ENCODE measurements at regions not wholly inside any gene's neighbourhood (a gene's known extent, or its start where the extent isn't known, plus 50 kb on each side); places are given as distances from the start of the nearest gene placed in this dataset.

- no peak for FAIRE-seq
- Histone ChIP-seq H3K4me2 (ENCODE audit: low read depth, low read length) (no peak overlapping the region), H3K79me2 (ENCODE audit: insufficient read depth, low read length) (no peaks in the 10 kb centered on the region)
- TF ChIP-seq KAT7 (CRISPR knock-in tag; IDR thresholded peaks at IDR 0.05; ENCODE audit: borderline replicate concordance) (no peak), ZNF205 (CRISPR knock-in tag; IDR thresholded peaks at IDR 0.05) (no peak), ZGPAT (CRISPR knock-in tag; IDR thresholded peaks at IDR 0.05) (no peak), RXRA (CRISPR knock-in tag; IDR thresholded peaks at IDR 0.05) (no peak), SIN3A (IDR thresholded peaks at IDR 0.05; ENCODE audit: borderline replicate concordance, low read depth, low read length) (no peak), GTF2F1 (IDR thresholded peaks at IDR 0.05; ENCODE audit: low read length) (no peak), TGIF2 (CRISPR knock-in tag; IDR thresholded peaks at IDR 0.05) (no peak), HOXA3 (CRISPR knock-in tag; IDR thresholded peaks at IDR 0.05) (no peak), PCBP2 (optimal IDR thresholded peaks at IDR 0.05; ENCODE audit: low read depth, low read length, poor library complexity, severe bottlenecking) (no peak), FUBP1 (CRISPR knock-in tag; IDR thresholded peaks at IDR 0.05; ENCODE audit: borderline replicate concordance) (no peak), TEAD3 (CRISPR knock-in tag; optimal IDR thresholded peaks at IDR 0.05; ENCODE audit: borderline replicate concordance) (no peak), CREM (IDR thresholded peaks at IDR 0.05) (no peak), CREM (CRISPR knock-in tag; IDR thresholded peaks at IDR 0.05) (no peak), MAF1 (CRISPR knock-in tag; IDR thresholded peaks at IDR 0.05; ENCODE audit: borderline replicate concordance) (no peak), ZNF256 (CRISPR knock-in tag; conservative IDR thresholded peaks at IDR 0.05) (no peak)
- TF ChIP-seq, protein P1, sequence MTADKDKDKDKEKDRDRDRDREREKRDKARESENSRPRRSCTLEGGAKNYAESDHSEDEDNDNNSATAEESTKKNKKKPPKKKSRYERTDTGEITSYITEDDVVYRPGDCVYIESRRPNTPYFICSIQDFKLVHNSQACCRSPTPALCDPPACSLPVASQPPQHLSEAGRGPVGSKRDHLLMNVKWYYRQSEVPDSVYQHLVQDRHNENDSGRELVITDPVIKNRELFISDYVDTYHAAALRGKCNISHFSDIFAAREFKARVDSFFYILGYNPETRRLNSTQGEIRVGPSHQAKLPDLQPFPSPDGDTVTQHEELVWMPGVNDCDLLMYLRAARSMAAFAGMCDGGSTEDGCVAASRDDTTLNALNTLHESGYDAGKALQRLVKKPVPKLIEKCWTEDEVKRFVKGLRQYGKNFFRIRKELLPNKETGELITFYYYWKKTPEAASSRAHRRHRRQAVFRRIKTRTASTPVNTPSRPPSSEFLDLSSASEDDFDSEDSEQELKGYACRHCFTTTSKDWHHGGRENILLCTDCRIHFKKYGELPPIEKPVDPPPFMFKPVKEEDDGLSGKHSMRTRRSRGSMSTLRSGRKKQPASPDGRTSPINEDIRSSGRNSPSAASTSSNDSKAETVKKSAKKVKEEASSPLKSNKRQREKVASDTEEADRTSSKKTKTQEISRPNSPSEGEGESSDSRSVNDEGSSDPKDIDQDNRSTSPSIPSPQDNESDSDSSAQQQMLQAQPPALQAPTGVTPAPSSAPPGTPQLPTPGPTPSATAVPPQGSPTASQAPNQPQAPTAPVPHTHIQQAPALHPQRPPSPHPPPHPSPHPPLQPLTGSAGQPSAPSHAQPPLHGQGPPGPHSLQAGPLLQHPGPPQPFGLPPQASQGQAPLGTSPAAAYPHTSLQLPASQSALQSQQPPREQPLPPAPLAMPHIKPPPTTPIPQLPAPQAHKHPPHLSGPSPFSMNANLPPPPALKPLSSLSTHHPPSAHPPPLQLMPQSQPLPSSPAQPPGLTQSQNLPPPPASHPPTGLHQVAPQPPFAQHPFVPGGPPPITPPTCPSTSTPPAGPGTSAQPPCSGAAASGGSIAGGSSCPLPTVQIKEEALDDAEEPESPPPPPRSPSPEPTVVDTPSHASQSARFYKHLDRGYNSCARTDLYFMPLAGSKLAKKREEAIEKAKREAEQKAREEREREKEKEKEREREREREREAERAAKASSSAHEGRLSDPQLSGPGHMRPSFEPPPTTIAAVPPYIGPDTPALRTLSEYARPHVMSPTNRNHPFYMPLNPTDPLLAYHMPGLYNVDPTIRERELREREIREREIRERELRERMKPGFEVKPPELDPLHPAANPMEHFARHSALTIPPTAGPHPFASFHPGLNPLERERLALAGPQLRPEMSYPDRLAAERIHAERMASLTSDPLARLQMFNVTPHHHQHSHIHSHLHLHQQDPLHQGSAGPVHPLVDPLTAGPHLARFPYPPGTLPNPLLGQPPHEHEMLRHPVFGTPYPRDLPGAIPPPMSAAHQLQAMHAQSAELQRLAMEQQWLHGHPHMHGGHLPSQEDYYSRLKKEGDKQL (CRISPR knock-in tag; IDR thresholded peaks at IDR 0.05; ENCODE audit: low read depth): no peak
Observed at GRCh38 chr9:103700195-103700962, 393.7 kb upstream of the SMC2 start.

More at GRCh38 chr9:103700195-103700962, 393.7 kb upstream of the SMC2 start:
- Histone ChIP-seq H3K36me3 (replicated peaks in 1 of 2; ENCODE audit: control insufficient read depth in 1 of 2, insufficient read depth in 2 of 2, low read length in 2 of 2) (no peaks in the 10 kb centered on the region), H2AFZ (ENCODE audit: low read length) (no peak overlapping the region), H3K27ac (ENCODE audit: extremely low read length, insufficient read depth, low read length) (no peak overlapping the region), H3K9me3 (ENCODE audit: low read length) (peaks cover 5% of the 10 kb centered on the region; the same call in 1 of the 2 replicates), H4K20me1 (ENCODE audit: insufficient read depth, low read length) (no peaks in the 10 kb centered on the region), H3K9ac (ENCODE audit: insufficient read depth, low read depth, low read length) (no peak overlapping the region), H3K27me3 (ENCODE audit: control insufficient read depth in 1 of 2, insufficient read depth in 2 of 2, low read length in 2 of 2) (no peaks in the 10 kb centered on the region), H3K4me1 (ENCODE audit: insufficient read depth, low read length) (no peaks in the 10 kb centered on the region), H3K4me3 (replicated peaks in 1 of 3; ENCODE audit: insufficient read depth in 1 of 3, low read depth in 2 of 3, low read length in 3 of 3) (no peak overlapping the region)
- ChIA-PET CTCF (ENCODE audit: low intra/inter-chr PET ratio, low total read pairs) (no interaction called here), POLR2A (no interaction called here)
- intact Hi-C loops (cut with micrococcal nuclease; ENCODE audit: unreplicated experiment): no loop called here
- DNase-seq (ENCODE audit: low spot score) (no peak), ATAC-seq (no peak)
- 26% methylated on average over 3 of the region's 3 CpGs for WGBS (ENCODE audit: low lambda C conversion rate)
- no TSS peak for BruUV-seq (replicated peaks)
- in situ Hi-C loops (cut with HindIII; ENCODE audit: extremely low pct_ligation_motif_present, low pct_unique_long_range_greater_than_20kb): no loop called here
